ENCODE measurements at regions not wholly inside any gene's neighbourhood (a gene's known extent, or its start where the extent isn't known, plus 50 kb on each side); places are given as distances from the start of the nearest gene placed in this dataset.

DNA sequence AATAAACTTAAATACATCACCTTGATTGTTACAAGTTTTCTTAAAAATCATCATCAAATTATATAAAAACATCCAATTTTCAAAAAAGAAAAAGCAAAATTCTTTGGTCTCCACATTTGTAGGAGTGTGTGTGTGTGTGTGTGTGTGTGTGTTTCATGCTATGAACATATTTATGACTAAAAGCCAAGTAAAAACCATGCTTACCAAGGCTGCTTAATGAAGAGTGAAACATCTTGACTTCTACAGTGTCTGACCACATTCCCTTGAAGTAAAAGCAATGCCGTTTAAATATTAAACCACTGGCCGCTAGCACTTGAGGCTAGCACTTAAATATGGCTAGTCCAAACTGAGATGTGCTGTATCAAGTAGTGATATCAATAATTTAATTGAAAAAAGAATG is 549.1 kb upstream of the CCNG1 start:
- no peaks in the 10 kb centered on the region for H3K79me2 ChIP-seq (ENCODE audit: insufficient read depth, low read length)
- H3K4me3 ChIP-seq (ENCODE audit: insufficient read depth, low read length, poor library complexity, severe bottlenecking), result no peak overlapping the region
- H3F3A ChIP-seq (ENCODE audit: insufficient read depth), result no peaks in the 10 kb centered on the region
- TF ChIP-seq, protein P1, sequence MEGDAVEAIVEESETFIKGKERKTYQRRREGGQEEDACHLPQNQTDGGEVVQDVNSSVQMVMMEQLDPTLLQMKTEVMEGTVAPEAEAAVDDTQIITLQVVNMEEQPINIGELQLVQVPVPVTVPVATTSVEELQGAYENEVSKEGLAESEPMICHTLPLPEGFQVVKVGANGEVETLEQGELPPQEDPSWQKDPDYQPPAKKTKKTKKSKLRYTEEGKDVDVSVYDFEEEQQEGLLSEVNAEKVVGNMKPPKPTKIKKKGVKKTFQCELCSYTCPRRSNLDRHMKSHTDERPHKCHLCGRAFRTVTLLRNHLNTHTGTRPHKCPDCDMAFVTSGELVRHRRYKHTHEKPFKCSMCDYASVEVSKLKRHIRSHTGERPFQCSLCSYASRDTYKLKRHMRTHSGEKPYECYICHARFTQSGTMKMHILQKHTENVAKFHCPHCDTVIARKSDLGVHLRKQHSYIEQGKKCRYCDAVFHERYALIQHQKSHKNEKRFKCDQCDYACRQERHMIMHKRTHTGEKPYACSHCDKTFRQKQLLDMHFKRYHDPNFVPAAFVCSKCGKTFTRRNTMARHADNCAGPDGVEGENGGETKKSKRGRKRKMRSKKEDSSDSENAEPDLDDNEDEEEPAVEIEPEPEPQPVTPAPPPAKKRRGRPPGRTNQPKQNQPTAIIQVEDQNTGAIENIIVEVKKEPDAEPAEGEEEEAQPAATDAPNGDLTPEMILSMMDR (IDR thresholded peaks at IDR 0.05; ENCODE audit: insufficient read depth, low read length, poor library complexity, severe bottlenecking), result no peak
- TF ChIP-seq EZH2phosphoT487 (conservative IDR thresholded peaks at IDR 0.05; ENCODE audit: low read length), result no peak
- H3K27ac ChIP-seq (ENCODE audit: low read depth, low read length), result no peak overlapping the region
- no peaks in the 10 kb centered on the region for H3K36me3 ChIP-seq (ENCODE audit: low read length)
- H3K4me2 ChIP-seq (ENCODE audit: low read depth, low read length, poor library complexity, severe bottlenecking), result no peak overlapping the region
- no peak overlapping the region for H3K9ac ChIP-seq (ENCODE audit: low read length)
- H3K27me3 ChIP-seq (ENCODE audit: low read length), result no peaks in the 10 kb centered on the region
- no peaks in the 10 kb centered on the region for H3K9me3 ChIP-seq (ENCODE audit: insufficient read depth, low read length)
- H2AFZ ChIP-seq (ENCODE audit: low read depth, low read length, severe bottlenecking), result no peak overlapping the region
- no peaks in the 10 kb centered on the region for H3K9me2 ChIP-seq (replicated peaks; ENCODE audit: insufficient read depth, low read length)
- H4K20me1 ChIP-seq (ENCODE audit: low read depth, low read length), result no peaks in the 10 kb centered on the region

- no peak overlapping the region for H3K4me3 ChIP-seq (ENCODE audit: insufficient read depth, low read length, poor library complexity, severe bottlenecking)
- no peak overlapping the region for H3K9ac ChIP-seq (ENCODE audit: low read length)
- no peaks in the 10 kb centered on the region for H3K27me3 ChIP-seq (ENCODE audit: low read length)
- no peaks in the 10 kb centered on the region for H3K9me2 ChIP-seq (replicated peaks; ENCODE audit: insufficient read depth, low read length)
- no peak overlapping the region for H3K4me2 ChIP-seq (ENCODE audit: low read depth, low read length, poor library complexity, severe bottlenecking)
- H3K36me3 ChIP-seq (ENCODE audit: low read length), result no peaks in the 10 kb centered on the region
- no peaks in the 10 kb centered on the region for H3F3A ChIP-seq (ENCODE audit: insufficient read depth)
- TF ChIP-seq, protein P1 (IDR thresholded peaks at IDR 0.05; ENCODE audit: insufficient read depth, low read length, poor library complexity, severe bottlenecking), result no peak
- TF ChIP-seq EZH2phosphoT487 (conservative IDR thresholded peaks at IDR 0.05; ENCODE audit: low read length), result no peak
- H2AFZ ChIP-seq (ENCODE audit: low read depth, low read length, severe bottlenecking), result no peak overlapping the region
- H3K27ac ChIP-seq (ENCODE audit: low read depth, low read length), result no peak overlapping the region
- no peaks in the 10 kb centered on the region for H3K79me2 ChIP-seq (ENCODE audit: insufficient read depth, low read length)
- H4K20me1 ChIP-seq (ENCODE audit: low read depth, low read length), result no peaks in the 10 kb centered on the region
- no peaks in the 10 kb centered on the region for H3K9me3 ChIP-seq (ENCODE audit: insufficient read depth, low read length)
Observed at GRCh38 chr5:162911873-162912272, 525.5 kb upstream of the CCNG1 start.

DNA sequence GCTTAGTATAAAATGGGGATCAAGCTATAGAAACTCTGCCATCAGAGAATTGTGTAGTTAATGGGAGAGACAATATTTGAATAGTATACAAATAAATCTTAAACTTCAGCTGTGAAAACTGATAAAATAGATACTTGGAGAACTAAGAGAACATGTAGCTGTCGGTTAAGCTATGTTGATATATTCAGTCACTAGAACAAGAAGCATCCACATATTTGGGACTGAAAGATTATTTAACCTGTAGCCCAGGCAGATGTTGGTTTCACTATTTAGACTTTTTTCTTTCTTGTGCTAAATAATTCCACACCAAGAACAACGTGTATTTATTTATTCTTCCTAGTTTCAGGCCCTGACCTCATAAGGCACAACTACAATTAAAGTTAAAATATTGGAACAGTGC is 521.0 kb upstream of the CCNG1 start:
- Histone ChIP-seq H4K20me1 (ENCODE audit: low read depth, low read length) (no peaks in the 10 kb centered on the region), H3K36me3 (ENCODE audit: low read length) (no peaks in the 10 kb centered on the region), H2AFZ (ENCODE audit: low read depth, low read length, severe bottlenecking) (no peak overlapping the region), H3K79me2 (ENCODE audit: insufficient read depth, low read length) (no peaks in the 10 kb centered on the region), H3K27ac (ENCODE audit: low read depth, low read length) (no peak overlapping the region), H3K27me3 (ENCODE audit: low read length) (no peaks in the 10 kb centered on the region), H3F3A (ENCODE audit: insufficient read depth) (no peaks in the 10 kb centered on the region), H3K4me2 (ENCODE audit: low read depth, low read length, poor library complexity, severe bottlenecking) (no peak overlapping the region), H3K4me3 (ENCODE audit: insufficient read depth, low read length, poor library complexity, severe bottlenecking) (no peak overlapping the region), H3K9ac (ENCODE audit: low read length) (no peak overlapping the region), H3K9me2 (replicated peaks; ENCODE audit: insufficient read depth, low read length) (no peaks in the 10 kb centered on the region), H3K9me3 (ENCODE audit: insufficient read depth, low read length) (no peaks in the 10 kb centered on the region)
- TF ChIP-seq, protein P1 (IDR thresholded peaks at IDR 0.05; ENCODE audit: insufficient read depth, low read length, poor library complexity, severe bottlenecking), result no peak
- TF ChIP-seq EZH2phosphoT487 (conservative IDR thresholded peaks at IDR 0.05; ENCODE audit: low read length), result no peak

All from SU-DHL-6 (cell line).